RKO (cell line): ENCODE measurements at regions not wholly inside any gene's neighbourhood (a gene's known extent, or its start where the extent isn't known, plus 50 kb on each side); places are given as distances from the start of the nearest gene placed in this dataset.

Experiments
- DNase-seq: peaks from one replicate; pipeline ENCODE4 v3.0.0-alpha.2; 2016; ENCODE audit warnings: low spot score

GRCh38 chrX:98605941-98606340 lies 1722.2 kb downstream of the RPA4 start:
- DNase-seq = no peak

GRCh38 chrX:98607739-98608138 lies 1724.0 kb downstream of the RPA4 start:
- no peak for DNase-seq

- DNase-seq = no peak
Observed at GRCh38 chrX:98627645-98628044, 1743.9 kb downstream of the RPA4 start.

- DNase-seq = no peak
Observed at GRCh38 chrX:98637451-98637850, 1753.7 kb downstream of the RPA4 start.

GRCh38 chrX:98646351-98646750 lies 1762.6 kb downstream of the RPA4 start:
- no peak for DNase-seq

- DNase-seq = no peak
Observed at GRCh38 chrX:98654565-98654964, 1755.5 kb downstream of the PCDH19 start.
